Tibial nerve (tissue), 4 donors: ENCODE measurements at regions not wholly inside any gene's neighbourhood (a gene's known extent, or its start where the extent isn't known, plus 50 kb on each side); places are given as distances from the start of the nearest gene placed in this dataset.

Experiments used
- DNase-seq, 2 donors: peaks; one replicate each; pipeline ENCODE4 v3.0.0-alpha.2; 2019; ENCODE audit warnings: low spot score in 2 of 2
- H3K27ac ChIP-seq, 4 donors: fragments of 200-600 bp; sonication (generic) in 3 of 4; one replicate each; pipeline ENCODE4 v1.5.1; 2017 to 2019; ENCODE audit warnings: mild to moderate bottlenecking in 1 of 4
- H3K27me3 ChIP-seq, 2 donors: fragments of 200-600 bp; sonication (generic) in 1 of 2; one replicate each; pipeline versions ENCODE4 v1.5.1 to v1.6.0; 2017 to 2019
- H3K36me3 ChIP-seq, 3 donors: fragments of 200-600 bp; sonication (generic); one replicate each; pipeline ENCODE4 v1.5.1; 2018 to 2019
- H3K4me1 ChIP-seq, 4 donors: fragments of 200-600 bp; sonication (generic) in 3 of 4; one replicate each; pipeline ENCODE4 v1.5.1; 2017 to 2019
- H3K4me3 ChIP-seq, 4 donors: fragments of 200-600 bp; sonication (generic) in 3 of 4; one replicate each; pipeline ENCODE4 v1.5.1; 2017 to 2019; ENCODE audit warnings: mild to moderate bottlenecking in 1 of 4, moderate library complexity in 1 of 4
- H3K9me3 ChIP-seq, 4 donors: fragments of 200-600 bp; sonication (generic) in 3 of 4; one replicate each; pipeline ENCODE4 v1.5.1; 2017 to 2019
- EP300 ChIP-seq, 2 donors: sonication (generic); formaldehyde crosslinking; IDR thresholded peaks; one replicate each; pipeline ENCODE4 v1.6.1; 2017; ENCODE audit warnings: antibody characterized with exemption in 2 of 2, mild to moderate bottlenecking in 1 of 2
- POLR2A ChIP-seq, 2 donors: fragments of 450-650 bp; IDR thresholded peaks; one replicate each; pipeline ENCODE4 v1.6.1; 2017; ENCODE audit warnings: antibody characterized with exemption in 2 of 2, mild to moderate bottlenecking in 2 of 2, moderate library complexity in 2 of 2
- WGBS, 2 donors: methylation state at CpG; one replicate each; pipeline ENCODE4 v1.1.5; 2018; 5-methylcytosine and 5-hydroxymethylcytosine counted together
- TF ChIP-seq, protein P1 (sequence below), 5 experiments: fragments of 200-600 bp in 3 of 5; fragments of 450-650 bp in 2 of 5; sonication (generic) in 3 of 5; IDR thresholded peaks; one replicate each; pipeline ENCODE4 v1.5.1; 2016 to 2019; ENCODE audit warnings: antibody characterized with exemption in 5 of 5, mild to moderate bottlenecking in 3 of 5, moderate library complexity in 2 of 5

DNA sequence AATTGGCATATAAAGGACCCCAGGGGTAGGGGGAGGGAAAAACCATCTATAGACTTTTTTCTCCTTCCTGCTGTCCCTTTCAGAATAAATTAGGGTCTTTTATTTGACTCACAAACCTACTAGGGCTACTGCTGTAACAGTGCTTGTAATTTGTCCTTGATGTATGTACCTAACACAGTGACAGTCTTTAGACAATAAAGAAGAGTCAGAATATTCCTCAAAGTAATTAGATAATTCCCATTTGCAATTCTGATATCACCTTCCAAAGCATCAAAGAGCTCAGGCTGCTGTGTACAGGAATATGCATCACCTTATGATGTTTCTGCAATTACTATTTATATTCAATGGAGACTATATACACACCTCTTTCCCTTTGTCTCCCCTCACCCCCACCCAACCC is 161.7 kb downstream of the MREG start:
- Histone ChIP-seq H3K27ac (no peak overlapping the region), H3K36me3 (no peaks in the 10 kb centered on the region), H3K9me3 (no peaks in the 10 kb centered on the region), H3K4me1 (peaks cover 0 to 10% (median 2%) of the 10 kb centered on the region in 4 donors), H3K27me3 (no peaks in the 10 kb centered on the region), H3K4me3 (no peak overlapping the region)
- DNase-seq, result no peak
- TF ChIP-seq, protein P1, sequence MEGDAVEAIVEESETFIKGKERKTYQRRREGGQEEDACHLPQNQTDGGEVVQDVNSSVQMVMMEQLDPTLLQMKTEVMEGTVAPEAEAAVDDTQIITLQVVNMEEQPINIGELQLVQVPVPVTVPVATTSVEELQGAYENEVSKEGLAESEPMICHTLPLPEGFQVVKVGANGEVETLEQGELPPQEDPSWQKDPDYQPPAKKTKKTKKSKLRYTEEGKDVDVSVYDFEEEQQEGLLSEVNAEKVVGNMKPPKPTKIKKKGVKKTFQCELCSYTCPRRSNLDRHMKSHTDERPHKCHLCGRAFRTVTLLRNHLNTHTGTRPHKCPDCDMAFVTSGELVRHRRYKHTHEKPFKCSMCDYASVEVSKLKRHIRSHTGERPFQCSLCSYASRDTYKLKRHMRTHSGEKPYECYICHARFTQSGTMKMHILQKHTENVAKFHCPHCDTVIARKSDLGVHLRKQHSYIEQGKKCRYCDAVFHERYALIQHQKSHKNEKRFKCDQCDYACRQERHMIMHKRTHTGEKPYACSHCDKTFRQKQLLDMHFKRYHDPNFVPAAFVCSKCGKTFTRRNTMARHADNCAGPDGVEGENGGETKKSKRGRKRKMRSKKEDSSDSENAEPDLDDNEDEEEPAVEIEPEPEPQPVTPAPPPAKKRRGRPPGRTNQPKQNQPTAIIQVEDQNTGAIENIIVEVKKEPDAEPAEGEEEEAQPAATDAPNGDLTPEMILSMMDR (IDR thresholded peaks at IDR 0.05), result no peak
- TF ChIP-seq POLR2A (IDR thresholded peaks at IDR 0.05), result no peak
- TF ChIP-seq EP300 (IDR thresholded peaks at IDR 0.05), result no peak

DNA sequence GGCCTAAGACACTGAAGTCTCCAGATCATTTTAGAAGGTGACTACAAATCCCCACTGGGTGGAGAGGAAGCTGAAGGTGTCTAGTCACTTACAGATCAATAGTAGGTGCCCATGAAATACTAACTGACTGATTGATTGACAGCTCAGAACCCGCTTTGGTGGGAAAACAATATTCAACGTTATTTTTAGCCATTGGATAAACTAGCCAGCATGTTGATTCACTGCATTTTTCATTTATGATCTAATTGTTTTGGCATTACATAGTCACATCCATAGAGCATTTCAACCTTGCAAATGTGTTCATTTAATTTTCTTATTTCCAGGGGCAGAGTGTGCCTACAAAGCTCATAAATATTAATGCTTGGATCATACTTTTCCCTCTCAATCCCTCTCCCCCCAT is 162.3 kb downstream of the MREG start:
- TF ChIP-seq EP300 (IDR thresholded peaks at IDR 0.05) (no peak), POLR2A (IDR thresholded peaks at IDR 0.05) (no peak)
- TF ChIP-seq, protein P1 (IDR thresholded peaks at IDR 0.05), result no peak
- no peaks in the 10 kb centered on the region for H3K27me3 ChIP-seq
- WGBS, 2 donors, result 25 to 43% methylated on average over 2 of the region's 2 CpGs
- peak overlapping the region in 1 of 4 donors; percentile 42 for H3K27ac ChIP-seq
- H3K9me3 ChIP-seq, result no peaks in the 10 kb centered on the region
- peaks cover 0 to 10% (median 2%) of the 10 kb centered on the region in 4 donors for H3K4me1 ChIP-seq
- H3K36me3 ChIP-seq, result no peaks in the 10 kb centered on the region
- H3K4me3 ChIP-seq, result no peak overlapping the region
- DNase-seq, result no peak

DNA sequence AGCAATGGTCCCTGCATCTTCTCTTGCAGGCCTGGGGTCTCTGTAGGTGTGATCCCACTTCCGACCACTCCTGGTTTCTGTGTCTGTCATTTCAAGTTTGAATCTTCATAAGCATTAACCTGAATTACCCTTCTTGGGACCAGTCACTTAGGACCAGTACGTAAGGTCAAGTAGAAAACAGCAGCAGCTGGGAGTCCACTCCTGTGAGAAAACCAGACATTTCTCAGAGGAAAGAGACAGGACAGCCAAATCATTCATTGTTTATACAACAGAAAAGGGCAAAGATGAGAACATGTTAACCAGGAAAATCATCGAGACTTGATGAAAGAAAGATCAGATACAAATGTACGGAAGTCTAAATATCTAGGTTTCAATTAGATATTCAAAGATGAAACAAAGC is 163.0 kb downstream of the MREG start:
- TF ChIP-seq EP300 (IDR thresholded peaks at IDR 0.05), result no peak
- TF ChIP-seq, protein P1 (IDR thresholded peaks at IDR 0.05), result no peak
- TF ChIP-seq POLR2A (IDR thresholded peaks at IDR 0.05), result no peak
- H3K36me3 ChIP-seq, result no peaks in the 10 kb centered on the region
- no peak for DNase-seq
- H3K9me3 ChIP-seq, result no peaks in the 10 kb centered on the region
- H3K4me3 ChIP-seq, result no peak overlapping the region
- no peaks in the 10 kb centered on the region for H3K27me3 ChIP-seq
- peak overlapping the region in 1 of 4 donors; percentile 42 for H3K27ac ChIP-seq
- H3K4me1 ChIP-seq, result peaks cover 0 to 10% (median 2%) of the 10 kb centered on the region in 4 donors
- 73 to 75% methylated on average over 4 of the region's 4 CpGs for WGBS, 2 donors

DNA sequence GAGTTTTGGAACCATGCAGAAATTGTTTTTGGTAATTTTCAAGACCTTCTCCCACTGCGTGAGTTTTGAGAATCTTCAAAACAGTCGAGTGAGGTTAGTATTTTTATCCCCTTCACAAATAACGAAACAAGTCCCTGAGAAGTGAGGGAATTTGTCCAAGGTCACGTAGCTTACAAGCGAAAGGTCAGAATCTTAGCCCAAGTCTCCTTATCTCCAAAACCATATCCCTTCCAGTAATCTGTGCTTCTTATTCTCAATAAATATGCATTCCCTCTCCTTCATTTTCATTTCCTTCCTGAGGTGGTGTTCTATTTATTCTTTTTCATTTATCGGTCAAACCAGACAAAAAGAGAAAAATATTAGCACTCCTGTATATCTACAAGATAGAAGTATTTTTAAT is 163.6 kb downstream of the MREG start:
- Histone ChIP-seq H3K27ac (no peak overlapping the region), H3K4me1 (peaks cover 0 to 10% (median 2%) of the 10 kb centered on the region in 4 donors), H3K27me3 (no peaks in the 10 kb centered on the region), H3K4me3 (no peak overlapping the region), H3K9me3 (no peaks in the 10 kb centered on the region), H3K36me3 (no peaks in the 10 kb centered on the region)
- no peak for DNase-seq
- 83 to 89% methylated on average over 6 of the region's 6 CpGs for WGBS, 2 donors
- TF ChIP-seq POLR2A (IDR thresholded peaks at IDR 0.05) (no peak), EP300 (IDR thresholded peaks at IDR 0.05) (no peak)
- TF ChIP-seq, protein P1 (IDR thresholded peaks at IDR 0.05), result no peak

DNA sequence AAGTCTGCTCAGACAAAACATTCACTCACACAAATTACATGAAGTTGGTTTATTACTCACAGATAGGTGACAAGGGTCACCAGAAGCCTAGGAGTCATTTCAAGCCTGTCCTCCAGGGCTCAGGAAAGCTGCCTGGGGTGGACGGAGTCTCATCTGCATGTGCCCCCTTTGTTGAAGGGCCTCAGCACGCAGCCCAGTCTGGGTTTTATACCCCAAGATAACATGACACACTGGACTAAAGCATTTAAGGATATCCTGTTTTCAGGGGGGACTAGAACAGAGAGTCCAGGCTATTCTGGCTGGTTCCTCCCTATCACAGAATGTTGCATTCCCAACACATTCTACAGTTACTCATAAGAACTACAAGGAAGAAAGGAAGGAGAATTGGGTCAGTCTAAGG is 164.7 kb downstream of the MREG start:
- Histone ChIP-seq H3K36me3 (no peaks in the 10 kb centered on the region), H3K9me3 (no peaks in the 10 kb centered on the region), H3K27ac (no peak overlapping the region), H3K4me3 (no peak overlapping the region), H3K4me1 (peaks cover 0 to 10% (median 2%) of the 10 kb centered on the region in 4 donors), H3K27me3 (no peaks in the 10 kb centered on the region)
- TF ChIP-seq POLR2A (IDR thresholded peaks at IDR 0.05) (no peak), EP300 (IDR thresholded peaks at IDR 0.05) (no peak)
- TF ChIP-seq, protein P1 (IDR thresholded peaks at IDR 0.05), result no peak
- WGBS, 2 donors, result 79 to 84% methylated on average over 2 of the region's 2 CpGs
- no peak for DNase-seq
